ENCODE measurements at regions not wholly inside any gene's neighbourhood (a gene's known extent, or its start where the extent isn't known, plus 50 kb on each side); places are given as distances from the start of the nearest gene placed in this dataset.

DNA sequence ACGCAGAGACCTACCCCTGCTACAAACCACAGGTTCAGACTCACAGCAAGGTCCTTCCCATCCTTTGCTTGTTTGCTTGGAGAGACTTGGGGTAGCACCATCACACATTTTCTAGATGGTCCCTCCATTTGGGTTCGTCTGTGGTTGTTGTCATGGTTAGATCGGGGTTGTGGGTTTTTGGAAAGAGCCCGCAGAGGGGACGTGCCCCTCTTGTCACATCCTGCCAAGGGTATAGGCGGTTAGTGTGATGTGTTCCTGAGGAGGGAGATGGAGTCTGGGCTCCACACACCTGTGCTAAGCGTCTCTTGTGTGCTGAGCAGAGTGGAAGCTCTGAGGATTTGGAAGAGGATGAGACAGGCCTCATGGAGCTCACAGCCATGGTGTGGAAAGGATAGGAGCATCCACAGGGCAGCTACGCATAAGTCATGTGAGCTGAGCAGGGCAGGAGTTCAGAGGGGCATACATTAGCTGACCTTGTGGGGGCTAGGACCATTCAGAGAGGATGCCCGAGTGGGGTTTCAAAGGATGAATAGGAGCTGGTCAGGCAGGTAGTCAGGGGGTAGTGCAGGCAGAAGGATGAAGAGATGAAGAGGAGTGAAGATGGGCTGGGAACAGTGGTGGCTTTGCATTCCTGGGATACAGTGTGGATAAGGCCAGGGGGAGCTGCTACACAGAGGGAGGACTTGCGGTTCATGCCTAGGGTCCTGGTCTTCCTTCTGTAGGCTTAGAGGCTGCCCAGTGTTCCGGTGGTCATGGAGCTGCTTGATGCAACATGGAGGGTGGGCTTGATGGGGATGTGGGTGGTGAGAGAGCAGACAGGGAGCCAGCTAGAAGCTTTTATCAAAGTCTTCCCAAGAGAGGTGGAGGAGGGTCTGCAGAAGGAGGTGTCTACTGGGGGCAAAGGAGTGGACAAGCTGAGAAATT lies 62.9 kb downstream of the ACKR3 start:
- Histone ChIP-seq H3K36me3 (ENCODE audit: control insufficient read depth, low read depth, low read length) (no peaks in the 10 kb centered on the region), H3K27ac (ENCODE audit: low read length) (no peak overlapping the region), H3K4me3 (ENCODE audit: low read length) (no peak overlapping the region), H3K4me1 (ENCODE audit: control insufficient read depth, low read depth, low read length) (no peaks in the 10 kb centered on the region), H3K9ac (ENCODE audit: low read length) (no peak overlapping the region), H3K9me3 (ENCODE audit: control insufficient read depth, low read depth, low read length) (no peaks in the 10 kb centered on the region), H3K27me3 (ENCODE audit: control insufficient read depth, insufficient read depth, low read length) (no peaks in the 10 kb centered on the region)

DNA sequence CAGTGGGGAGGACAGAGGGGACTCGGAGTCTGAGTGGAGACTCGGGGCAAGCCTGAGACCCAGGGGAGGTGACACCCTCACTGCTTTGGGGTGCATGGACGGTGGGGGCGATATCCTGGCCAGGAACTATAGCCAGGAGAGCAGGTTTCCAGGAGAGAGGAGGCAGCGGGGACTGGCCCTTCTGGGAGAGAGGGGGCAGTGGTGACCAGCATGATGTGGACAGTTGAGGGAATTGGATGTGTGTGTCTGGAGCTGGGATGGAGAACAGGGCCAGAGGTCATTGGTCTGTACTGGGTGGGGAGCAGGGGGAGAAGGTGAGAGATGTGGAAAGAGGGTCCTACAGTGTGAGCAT lies 63.6 kb downstream of the ACKR3 start:
- no peaks in the 10 kb centered on the region for H3K27me3 ChIP-seq (ENCODE audit: control insufficient read depth, insufficient read depth, low read length)
- no peak overlapping the region for H3K4me3 ChIP-seq (ENCODE audit: low read length)
- no peaks in the 10 kb centered on the region for H3K4me1 ChIP-seq (ENCODE audit: control insufficient read depth, low read depth, low read length)
- H3K27ac ChIP-seq (ENCODE audit: low read length), result no peak overlapping the region
- no peaks in the 10 kb centered on the region for H3K36me3 ChIP-seq (ENCODE audit: control insufficient read depth, low read depth, low read length)
- no peak overlapping the region for H3K9ac ChIP-seq (ENCODE audit: low read length)
- H3K9me3 ChIP-seq (ENCODE audit: control insufficient read depth, low read depth, low read length), result no peaks in the 10 kb centered on the region

DNA sequence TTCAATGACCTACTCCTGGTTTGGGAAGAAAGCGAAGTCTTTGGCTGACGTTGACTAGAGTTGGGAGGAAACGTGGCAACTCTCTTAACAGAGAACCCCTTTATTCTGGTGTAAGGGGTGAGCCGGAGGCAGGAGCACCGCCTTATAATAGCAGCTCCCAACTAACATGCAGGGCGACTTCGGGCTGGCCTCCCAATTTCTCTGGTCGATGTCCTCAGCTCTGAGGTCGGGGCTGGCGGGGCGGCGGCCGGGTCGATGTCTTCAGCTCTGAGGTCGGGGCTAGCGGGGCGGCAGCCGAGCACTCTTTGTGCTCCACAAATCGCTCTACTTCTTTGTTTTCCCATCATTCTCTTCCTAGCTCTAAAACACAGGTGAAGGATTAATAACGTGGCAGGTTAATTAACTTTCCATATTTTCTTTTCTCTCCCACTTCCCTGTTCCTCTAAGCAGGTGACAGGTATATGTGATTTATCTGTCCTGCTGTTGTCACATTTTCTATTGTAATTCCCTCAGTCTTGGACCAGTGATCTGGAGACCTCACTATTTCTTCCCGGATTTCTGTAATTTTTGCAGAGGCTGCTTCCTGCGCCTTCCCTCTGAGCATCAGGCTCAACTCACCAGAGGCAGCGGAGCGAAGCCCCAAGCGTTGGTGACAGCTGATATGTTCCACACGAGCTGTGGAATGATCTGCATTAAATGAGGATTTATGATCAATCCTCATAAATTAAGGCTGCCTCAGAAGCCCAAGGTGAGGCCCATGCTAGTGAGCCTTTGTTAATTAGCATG lies 64.3 kb downstream of the ACKR3 start:
- Histone ChIP-seq H3K9ac (ENCODE audit: low read length) (no peak overlapping the region), H3K4me3 (ENCODE audit: low read length) (no peak overlapping the region), H3K4me1 (ENCODE audit: control insufficient read depth, low read depth, low read length) (no peaks in the 10 kb centered on the region), H3K9me3 (ENCODE audit: control insufficient read depth, low read depth, low read length) (no peaks in the 10 kb centered on the region), H3K27me3 (ENCODE audit: control insufficient read depth, insufficient read depth, low read length) (no peaks in the 10 kb centered on the region), H3K36me3 (ENCODE audit: control insufficient read depth, low read depth, low read length) (no peaks in the 10 kb centered on the region), H3K27ac (ENCODE audit: low read length) (no peak overlapping the region)

DNA sequence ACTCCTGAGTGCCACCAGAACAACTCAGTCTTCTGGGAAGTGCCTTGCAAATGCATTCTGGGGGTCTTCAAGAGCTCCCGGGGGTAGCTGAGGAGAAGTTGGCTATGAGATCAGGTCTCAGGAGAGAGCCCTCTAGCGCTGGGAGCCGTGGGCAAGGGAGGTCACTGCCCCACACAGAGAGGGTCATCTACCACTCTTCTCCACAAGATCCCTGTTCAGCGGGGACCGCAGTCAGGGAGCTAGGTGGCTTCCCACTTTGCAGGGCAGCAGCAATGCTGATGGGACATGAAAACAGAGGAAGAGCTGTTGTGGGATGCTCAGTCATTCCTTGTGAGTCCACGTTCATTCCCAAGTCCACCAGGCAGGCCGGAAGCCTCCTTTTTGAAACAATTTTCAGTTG lies 66.6 kb downstream of the ACKR3 start:
- Histone ChIP-seq H3K4me3 (ENCODE audit: low read length) (no peak overlapping the region), H3K27me3 (ENCODE audit: control insufficient read depth, insufficient read depth, low read length) (no peaks in the 10 kb centered on the region), H3K27ac (ENCODE audit: low read length) (no peak overlapping the region), H3K4me1 (ENCODE audit: control insufficient read depth, low read depth, low read length) (no peaks in the 10 kb centered on the region), H3K9ac (ENCODE audit: low read length) (no peak overlapping the region), H3K36me3 (ENCODE audit: control insufficient read depth, low read depth, low read length) (no peaks in the 10 kb centered on the region), H3K9me3 (ENCODE audit: control insufficient read depth, low read depth, low read length) (no peaks in the 10 kb centered on the region)

DNA sequence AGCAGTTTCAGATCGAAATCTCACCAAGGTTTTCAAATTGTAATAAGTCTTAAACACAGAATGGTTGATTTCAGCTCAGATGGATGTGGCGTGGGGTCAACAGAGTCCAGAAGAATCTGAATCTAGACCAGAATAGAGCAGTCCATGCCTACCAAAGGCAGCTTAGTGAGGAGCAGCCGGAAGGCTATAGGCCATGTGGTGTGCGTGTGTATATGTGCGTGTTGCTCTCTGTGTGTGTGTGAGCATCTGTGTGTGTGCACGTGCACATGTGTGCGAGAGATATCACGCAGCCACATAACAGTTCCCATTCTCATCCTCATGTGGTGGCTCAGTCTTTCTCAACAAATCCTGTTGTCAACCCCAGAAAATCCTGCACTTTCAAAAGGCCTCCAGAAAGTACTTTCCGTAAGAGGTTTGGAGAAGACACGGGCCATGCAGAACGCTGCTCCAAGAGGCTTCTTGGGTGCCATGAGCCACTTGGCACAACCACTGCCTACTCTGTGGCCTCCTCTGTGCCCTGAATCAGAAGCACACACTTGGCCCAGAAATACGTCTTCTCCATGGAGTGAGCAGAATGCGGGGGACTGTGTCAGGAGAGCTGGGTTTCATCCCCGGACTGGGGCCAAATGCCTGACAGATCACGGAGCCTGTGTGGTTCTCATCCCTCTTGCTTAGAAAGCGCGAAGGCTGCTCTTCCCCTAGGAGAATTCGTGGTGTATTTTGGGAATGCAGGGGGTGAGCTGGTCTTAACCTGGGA lies 67.3 kb downstream of the ACKR3 start:
- H3K9me3 ChIP-seq (ENCODE audit: control insufficient read depth, low read depth, low read length), result no peaks in the 10 kb centered on the region
- no peaks in the 10 kb centered on the region for H3K27me3 ChIP-seq (ENCODE audit: control insufficient read depth, insufficient read depth, low read length)
- H3K9ac ChIP-seq (ENCODE audit: low read length), result no peak overlapping the region
- no peaks in the 10 kb centered on the region for H3K4me1 ChIP-seq (ENCODE audit: control insufficient read depth, low read depth, low read length)
- H3K27ac ChIP-seq (ENCODE audit: low read length), result no peak overlapping the region
- no peak overlapping the region for H3K4me3 ChIP-seq (ENCODE audit: low read length)
- H3K36me3 ChIP-seq (ENCODE audit: control insufficient read depth, low read depth, low read length), result no peaks in the 10 kb centered on the region

DNA sequence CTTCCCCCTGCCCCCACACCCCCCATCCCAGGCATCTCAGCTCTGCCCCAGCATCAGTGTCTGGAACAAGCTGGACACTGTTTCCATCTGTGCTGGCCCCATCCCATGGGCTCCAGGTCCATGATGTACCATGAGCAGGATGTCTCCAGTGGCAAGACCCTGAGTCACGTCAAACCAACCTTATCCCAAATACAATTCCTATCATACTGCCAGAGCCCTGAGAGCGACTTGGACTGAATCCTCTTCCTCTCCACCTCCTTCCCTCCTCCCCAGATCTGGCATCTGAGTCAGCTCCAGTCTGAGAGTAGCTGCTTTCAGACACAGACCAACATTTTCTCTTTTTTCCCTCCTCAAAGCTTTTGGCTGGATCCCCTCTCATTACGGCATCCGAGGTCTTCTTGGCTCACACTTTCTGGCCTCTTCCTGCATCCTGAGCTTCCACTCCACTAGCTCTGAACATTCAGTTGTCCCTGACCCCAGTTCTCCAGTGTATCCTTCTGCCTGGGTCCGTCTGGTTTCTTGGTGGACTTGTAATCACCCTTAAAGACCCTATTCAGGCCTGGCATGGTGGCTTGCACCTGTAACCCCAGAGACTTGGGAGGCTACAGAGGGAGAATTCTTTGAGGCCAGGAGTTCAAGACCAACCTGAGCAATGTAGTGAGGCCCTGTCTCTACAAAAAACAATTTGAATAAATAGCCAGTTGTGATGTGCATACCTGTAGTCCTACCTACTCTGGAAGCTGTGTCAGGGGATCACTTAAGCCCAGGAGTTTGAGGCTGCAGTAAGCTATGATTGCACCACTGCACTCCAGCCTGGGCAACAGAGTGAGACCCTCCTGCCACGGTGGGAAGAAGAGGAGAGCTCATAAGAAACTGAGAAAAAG lies 68.3 kb downstream of the ACKR3 start:
- Histone ChIP-seq H3K9ac (ENCODE audit: low read length) (no peak overlapping the region), H3K36me3 (ENCODE audit: control insufficient read depth, low read depth, low read length) (no peaks in the 10 kb centered on the region), H3K27ac (ENCODE audit: low read length) (no peak overlapping the region), H3K27me3 (ENCODE audit: control insufficient read depth, insufficient read depth, low read length) (no peaks in the 10 kb centered on the region), H3K9me3 (ENCODE audit: control insufficient read depth, low read depth, low read length) (no peaks in the 10 kb centered on the region), H3K4me1 (ENCODE audit: control insufficient read depth, low read depth, low read length) (no peaks in the 10 kb centered on the region), H3K4me3 (ENCODE audit: low read length) (no peak overlapping the region)

DNA sequence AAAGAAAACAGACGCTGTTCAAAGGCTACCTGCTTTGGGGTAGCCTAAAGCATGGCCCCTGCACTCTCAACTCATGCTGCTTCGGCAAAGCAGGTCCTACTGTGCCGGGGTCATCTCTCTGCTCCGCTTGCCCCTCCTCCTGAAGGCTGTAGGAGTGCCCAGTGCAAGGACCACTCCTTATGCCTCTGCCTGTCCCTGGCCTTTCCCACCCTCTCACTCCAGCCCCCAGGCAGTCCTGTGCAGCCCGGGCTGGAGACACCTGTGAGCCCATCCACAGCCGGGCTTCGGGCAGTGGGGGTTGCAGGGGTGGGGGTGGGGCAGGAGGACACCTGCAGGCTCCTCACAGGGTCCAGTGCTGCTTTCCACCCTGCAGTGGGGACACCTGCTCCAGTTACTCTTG lies 69.1 kb downstream of the ACKR3 start:
- Histone ChIP-seq H3K4me3 (ENCODE audit: low read length) (no peak overlapping the region), H3K27ac (ENCODE audit: low read length) (no peak overlapping the region), H3K27me3 (ENCODE audit: control insufficient read depth, insufficient read depth, low read length) (no peaks in the 10 kb centered on the region), H3K9me3 (ENCODE audit: control insufficient read depth, low read depth, low read length) (no peaks in the 10 kb centered on the region), H3K9ac (ENCODE audit: low read length) (no peak overlapping the region), H3K4me1 (ENCODE audit: control insufficient read depth, low read depth, low read length) (no peaks in the 10 kb centered on the region), H3K36me3 (ENCODE audit: control insufficient read depth, low read depth, low read length) (no peaks in the 10 kb centered on the region)

DNA sequence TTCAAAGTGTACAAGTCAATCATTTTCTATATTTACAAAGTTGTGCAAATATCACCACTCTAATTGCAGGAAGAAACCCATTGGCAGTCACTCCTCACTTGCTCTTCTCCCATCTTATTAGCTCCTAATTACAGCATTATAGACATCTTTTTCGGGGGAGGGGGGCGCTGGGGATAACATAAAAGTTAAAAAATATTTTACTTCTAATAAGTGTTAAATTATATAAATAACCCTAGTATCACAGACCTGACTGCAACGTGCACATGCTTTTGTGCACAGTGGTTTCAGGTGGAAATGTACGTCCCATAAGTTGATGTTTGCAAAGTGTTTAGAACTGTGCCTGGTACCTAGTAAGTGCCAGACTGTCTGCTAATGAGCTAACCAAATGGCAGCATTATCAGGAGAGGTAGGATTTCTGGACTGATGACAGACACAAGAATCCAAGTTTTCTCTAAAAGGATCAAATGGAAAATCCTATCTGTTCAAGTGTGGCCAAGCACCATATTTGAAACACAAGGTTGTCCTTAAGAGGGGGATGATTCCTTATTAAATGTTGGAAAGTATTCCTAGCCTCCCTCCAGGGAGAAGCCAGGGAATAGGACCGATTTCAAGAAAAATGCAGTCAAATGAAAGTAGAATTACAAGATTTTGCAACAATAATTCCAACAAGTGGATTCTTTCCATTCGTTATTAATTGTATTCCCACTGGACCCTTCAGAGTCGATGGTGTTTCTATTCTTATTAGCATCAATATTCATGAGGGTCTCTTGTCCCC lies 70.0 kb downstream of the ACKR3 start:
- Histone ChIP-seq H3K9me3 (ENCODE audit: control insufficient read depth, low read depth, low read length) (no peaks in the 10 kb centered on the region), H3K36me3 (ENCODE audit: control insufficient read depth, low read depth, low read length) (no peaks in the 10 kb centered on the region), H3K27ac (ENCODE audit: low read length) (no peak overlapping the region), H3K27me3 (ENCODE audit: control insufficient read depth, insufficient read depth, low read length) (no peaks in the 10 kb centered on the region), H3K4me3 (ENCODE audit: low read length) (no peak overlapping the region), H3K4me1 (ENCODE audit: control insufficient read depth, low read depth, low read length) (no peaks in the 10 kb centered on the region), H3K9ac (ENCODE audit: low read length) (no peak overlapping the region)

DNA sequence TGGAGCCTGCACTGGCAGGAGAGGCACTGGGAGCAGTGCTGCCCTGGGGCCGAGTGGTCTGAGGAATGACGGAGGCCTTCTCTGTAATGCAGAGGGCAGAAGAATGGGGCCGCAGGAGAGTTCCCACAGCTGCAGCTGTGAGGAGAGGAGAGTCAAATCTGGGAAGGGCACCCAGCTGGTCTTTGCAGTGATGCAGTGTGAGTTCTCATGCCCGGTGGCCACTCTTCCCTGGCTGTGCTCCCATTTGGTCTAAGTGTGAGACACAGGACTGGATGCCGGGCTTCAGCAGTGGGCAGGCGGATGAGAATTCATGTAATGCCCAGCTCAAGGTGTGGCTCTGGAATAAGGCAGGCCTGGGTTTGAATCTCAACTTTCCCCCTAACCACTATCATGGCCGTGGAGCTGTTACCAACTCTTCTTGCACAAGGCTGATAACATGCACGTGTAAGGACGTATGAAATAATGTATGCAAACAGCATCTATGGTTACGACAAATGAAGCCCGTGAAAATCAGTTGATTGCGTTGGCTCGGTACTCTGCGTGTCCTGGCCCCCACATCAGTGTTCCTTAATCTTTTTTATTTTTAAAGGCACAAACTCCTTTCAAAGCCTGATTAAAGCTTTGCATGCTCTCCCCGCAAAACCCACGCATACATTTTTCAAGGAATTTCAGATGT lies 71.6 kb downstream of the ACKR3 start:
- Histone ChIP-seq H3K27me3 (ENCODE audit: control insufficient read depth, insufficient read depth, low read length) (no peaks in the 10 kb centered on the region), H3K36me3 (ENCODE audit: control insufficient read depth, low read depth, low read length) (no peaks in the 10 kb centered on the region), H3K9ac (ENCODE audit: low read length) (no peak overlapping the region), H3K4me1 (ENCODE audit: control insufficient read depth, low read depth, low read length) (no peaks in the 10 kb centered on the region), H3K4me3 (ENCODE audit: low read length) (no peak overlapping the region), H3K9me3 (ENCODE audit: control insufficient read depth, low read depth, low read length) (no peaks in the 10 kb centered on the region), H3K27ac (ENCODE audit: low read length) (no peak overlapping the region)

DNA sequence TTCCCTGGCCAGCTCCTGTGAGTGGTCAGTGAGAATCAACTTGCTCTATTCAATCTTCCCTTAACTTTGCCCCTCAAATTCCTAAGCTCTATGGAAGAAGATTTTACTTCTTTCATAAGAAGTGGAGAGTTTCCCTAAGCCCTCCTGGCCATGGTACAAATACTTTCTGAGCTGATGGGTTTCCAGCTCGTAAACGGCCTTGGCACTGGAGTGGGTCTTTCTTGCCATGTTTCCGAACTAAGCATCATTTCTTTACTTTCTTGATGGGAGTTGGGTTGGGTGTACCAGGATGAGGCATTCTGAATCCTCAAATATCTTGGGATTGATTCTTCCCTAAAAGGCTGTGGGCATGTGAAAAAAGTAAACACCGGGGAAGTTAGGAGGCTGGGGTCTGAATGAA lies 72.5 kb downstream of the ACKR3 start:
- H3K4me3 ChIP-seq (ENCODE audit: low read length), result no peak overlapping the region
- no peaks in the 10 kb centered on the region for H3K9me3 ChIP-seq (ENCODE audit: control insufficient read depth, low read depth, low read length)
- H3K27me3 ChIP-seq (ENCODE audit: control insufficient read depth, insufficient read depth, low read length), result no peaks in the 10 kb centered on the region
- no peaks in the 10 kb centered on the region for H3K36me3 ChIP-seq (ENCODE audit: control insufficient read depth, low read depth, low read length)
- no peak overlapping the region for H3K27ac ChIP-seq (ENCODE audit: low read length)
- no peak overlapping the region for H3K9ac ChIP-seq (ENCODE audit: low read length)
- H3K4me1 ChIP-seq (ENCODE audit: control insufficient read depth, low read depth, low read length), result no peaks in the 10 kb centered on the region
